AG09309 (cell line): ENCODE measurements at regions not wholly inside any gene's neighbourhood (a gene's known extent, or its start where the extent isn't known, plus 50 kb on each side); places are given as distances from the start of the nearest gene placed in this dataset.

Source experiments
- DNase-seq: peaks from one replicate; pipeline ENCODE4 v3.0.0-alpha.2; 2010; ENCODE audit warnings: low read depth
- H3K4me3 ChIP-seq: 2 replicates; pipeline ENCODE4 v1.5.1; 2011; ENCODE audit warnings: mild to moderate bottlenecking, low read depth, low read length, moderate library complexity; ENCODE audit not compliant: control insufficient read depth
- TF ChIP-seq, protein P1 (sequence below): IDR thresholded peaks from 2 replicates; pipeline ENCODE4 v1.5.1; 2011; ENCODE audit warnings: mild to moderate bottlenecking, low read depth, low read length, inconsistent platforms; ENCODE audit not compliant: insufficient read depth, control insufficient read depth; ENCODE audit errors: missing control alignments

DNA sequence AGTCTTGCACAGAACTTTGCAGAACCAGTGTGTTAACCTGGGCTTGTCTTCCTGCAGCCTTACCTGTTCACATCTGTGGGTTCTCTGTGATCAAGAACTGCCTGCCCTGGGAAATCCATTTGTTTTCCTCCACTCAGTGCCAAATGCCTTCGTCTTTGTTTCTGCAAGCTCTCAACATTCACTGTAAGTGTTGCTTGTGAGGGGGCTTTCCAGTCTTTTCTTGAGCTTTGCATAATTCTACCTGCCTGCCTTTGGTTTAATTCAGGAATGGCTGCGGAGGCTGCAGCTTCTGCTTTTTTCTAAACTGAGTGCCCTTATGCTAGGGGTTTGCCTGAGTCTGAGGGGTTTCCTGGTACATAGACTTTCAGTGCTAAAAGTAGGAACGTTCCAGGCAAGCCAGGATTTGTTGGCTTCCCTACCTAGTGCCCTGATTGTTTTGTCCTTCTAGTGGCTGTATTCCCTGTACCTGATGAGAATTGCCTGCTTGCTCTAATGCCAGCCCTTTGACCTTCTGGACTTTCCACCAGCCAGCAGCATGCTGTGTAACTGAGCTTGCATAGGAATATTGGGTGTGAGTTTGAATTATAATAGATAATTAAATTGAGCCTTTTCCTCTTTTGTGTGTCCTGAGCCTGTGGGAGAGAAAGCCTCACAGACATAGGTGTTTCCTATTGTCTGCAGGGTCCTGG lies 96.6 kb upstream of the CLSTN2 start:
- DNase-seq, result no peak
- TF ChIP-seq, protein P1, sequence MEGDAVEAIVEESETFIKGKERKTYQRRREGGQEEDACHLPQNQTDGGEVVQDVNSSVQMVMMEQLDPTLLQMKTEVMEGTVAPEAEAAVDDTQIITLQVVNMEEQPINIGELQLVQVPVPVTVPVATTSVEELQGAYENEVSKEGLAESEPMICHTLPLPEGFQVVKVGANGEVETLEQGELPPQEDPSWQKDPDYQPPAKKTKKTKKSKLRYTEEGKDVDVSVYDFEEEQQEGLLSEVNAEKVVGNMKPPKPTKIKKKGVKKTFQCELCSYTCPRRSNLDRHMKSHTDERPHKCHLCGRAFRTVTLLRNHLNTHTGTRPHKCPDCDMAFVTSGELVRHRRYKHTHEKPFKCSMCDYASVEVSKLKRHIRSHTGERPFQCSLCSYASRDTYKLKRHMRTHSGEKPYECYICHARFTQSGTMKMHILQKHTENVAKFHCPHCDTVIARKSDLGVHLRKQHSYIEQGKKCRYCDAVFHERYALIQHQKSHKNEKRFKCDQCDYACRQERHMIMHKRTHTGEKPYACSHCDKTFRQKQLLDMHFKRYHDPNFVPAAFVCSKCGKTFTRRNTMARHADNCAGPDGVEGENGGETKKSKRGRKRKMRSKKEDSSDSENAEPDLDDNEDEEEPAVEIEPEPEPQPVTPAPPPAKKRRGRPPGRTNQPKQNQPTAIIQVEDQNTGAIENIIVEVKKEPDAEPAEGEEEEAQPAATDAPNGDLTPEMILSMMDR, result no peak

DNA sequence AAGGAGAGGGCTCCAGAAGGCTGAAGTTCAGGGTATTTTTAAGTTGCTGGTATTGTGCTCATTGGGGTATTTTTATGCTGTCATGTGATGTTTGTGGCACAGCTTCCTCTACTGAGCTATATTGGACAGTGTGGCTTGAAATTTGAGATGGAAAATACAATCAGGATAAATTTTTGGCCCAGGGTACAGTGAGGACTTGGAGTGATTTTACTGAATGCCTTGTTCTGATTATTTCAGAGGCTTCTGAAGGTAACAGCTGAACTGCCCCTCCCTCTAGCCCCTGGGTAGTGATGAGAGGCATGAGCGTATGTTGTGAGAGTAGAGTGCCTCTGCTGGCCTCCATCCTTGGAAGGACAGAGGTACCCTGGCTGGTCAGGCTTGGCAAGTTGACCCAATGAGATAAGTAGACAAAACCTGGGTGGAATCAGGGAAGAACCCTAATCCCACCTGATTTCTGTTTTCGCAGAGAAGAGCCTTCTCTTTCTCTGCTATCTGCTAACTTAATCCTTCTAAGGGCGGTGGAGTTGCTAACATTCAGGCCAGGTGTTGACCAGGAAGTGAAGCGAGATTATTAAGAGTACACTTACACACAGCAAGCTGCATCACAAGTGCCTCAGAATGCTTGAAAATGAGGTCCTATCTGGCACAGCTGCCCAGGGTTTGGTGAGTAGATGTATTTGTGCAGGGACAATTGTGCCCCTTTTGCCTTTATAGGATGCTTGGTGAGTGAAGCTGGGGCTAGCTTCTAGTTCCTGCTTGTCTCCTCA lies 98.1 kb upstream of the CLSTN2 start:
- no peak for DNase-seq
- TF ChIP-seq, protein P1, result no peak

More for the DNA sequence above, 96.6 kb upstream of the CLSTN2 start:
- H3K4me3 ChIP-seq, result no peak overlapping the region

DNA sequence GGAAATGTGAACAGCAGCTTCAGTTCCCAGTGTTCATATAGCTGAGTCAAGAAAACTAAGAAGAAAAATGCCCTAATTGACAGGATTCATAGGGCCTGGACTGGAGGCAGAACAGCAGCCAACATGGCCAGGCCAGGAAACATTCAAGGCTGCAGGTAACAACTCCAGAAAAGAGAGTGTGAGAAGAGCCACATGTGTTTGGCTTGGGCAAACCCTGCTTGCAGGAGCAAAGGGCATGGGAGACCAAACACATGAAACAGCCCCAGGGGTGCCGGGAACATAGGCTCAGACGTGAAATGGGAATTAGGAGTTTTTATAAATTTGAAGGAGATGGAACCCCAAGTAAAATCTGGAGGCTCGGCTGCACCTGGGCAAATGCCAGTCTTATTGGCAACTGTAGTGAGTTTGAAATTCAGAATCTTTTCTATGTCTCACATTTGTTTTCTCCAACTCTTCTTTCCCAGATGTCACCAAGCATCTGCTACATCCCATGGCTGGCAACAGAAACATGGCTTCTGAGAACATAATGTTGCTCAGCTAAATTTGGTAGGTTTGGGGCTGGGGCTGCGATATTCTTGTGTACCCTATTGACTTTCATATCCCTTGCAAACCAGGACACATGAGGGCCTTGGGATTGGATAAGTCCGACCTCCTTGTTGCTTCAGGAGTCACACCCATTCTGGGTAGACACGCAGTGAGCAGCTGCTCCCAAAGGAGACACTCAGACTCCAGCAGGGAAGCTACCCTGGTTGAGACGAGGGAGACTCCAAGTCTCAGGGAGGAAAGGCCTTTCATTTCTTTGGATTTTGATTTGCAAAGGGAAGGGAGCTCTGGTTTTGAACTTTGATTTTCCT lies 98.9 kb upstream of the CLSTN2 start:
- TF ChIP-seq, protein P1, result no peak
- DNase-seq, result no peak

More for the DNA sequence above, 98.1 kb upstream of the CLSTN2 start:
- H3K4me3 ChIP-seq, result no peak overlapping the region

DNA sequence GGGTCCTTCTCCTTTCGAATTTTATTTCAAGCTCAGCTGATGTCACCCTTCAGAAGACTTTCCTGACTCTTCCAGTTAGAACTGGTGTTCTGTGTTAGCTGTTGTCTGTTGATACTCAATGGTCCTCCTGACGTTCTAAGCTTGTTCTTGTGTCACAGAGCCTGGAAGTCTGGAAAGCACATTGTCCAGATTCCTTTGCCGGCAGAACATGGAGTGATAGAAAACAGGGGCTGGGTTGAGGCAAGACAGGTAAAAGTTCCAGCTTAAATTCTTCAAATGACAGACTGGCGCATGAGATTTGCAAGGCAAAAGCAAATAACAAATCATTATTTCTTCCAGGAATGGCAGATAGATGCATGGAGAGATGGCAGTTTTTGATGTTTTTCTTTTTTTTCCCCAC lies 102.0 kb upstream of the CLSTN2 start:
- TF ChIP-seq, protein P1, result no peak
- H3K4me3 ChIP-seq, result no peak overlapping the region
- no peak for DNase-seq

More for the DNA sequence above, 98.9 kb upstream of the CLSTN2 start:
- H3K4me3 ChIP-seq, result no peak overlapping the region

DNA sequence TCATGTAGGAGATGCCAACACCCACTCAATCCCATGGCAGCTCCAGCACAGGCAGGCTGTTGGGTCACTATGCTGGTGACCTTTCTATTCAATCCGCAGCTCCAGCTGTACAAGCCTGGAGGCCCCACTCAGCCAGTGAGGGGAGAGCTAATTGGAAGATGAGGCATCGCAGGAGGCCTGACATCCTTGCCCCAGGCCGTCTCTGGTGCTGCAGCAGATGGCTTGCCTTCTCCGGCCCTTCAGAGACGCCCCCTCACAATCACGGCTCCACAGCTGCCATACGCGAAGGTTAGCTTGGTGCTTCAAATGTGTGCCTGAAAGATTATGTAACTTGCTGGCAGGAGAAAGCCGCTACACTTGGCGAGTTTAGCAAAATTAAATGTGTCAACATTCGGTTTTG lies 104.2 kb upstream of the CLSTN2 start:
- TF ChIP-seq, protein P1, result no peak
- H3K4me3 ChIP-seq, result no peak overlapping the region
- DNase-seq, result no peak

DNA sequence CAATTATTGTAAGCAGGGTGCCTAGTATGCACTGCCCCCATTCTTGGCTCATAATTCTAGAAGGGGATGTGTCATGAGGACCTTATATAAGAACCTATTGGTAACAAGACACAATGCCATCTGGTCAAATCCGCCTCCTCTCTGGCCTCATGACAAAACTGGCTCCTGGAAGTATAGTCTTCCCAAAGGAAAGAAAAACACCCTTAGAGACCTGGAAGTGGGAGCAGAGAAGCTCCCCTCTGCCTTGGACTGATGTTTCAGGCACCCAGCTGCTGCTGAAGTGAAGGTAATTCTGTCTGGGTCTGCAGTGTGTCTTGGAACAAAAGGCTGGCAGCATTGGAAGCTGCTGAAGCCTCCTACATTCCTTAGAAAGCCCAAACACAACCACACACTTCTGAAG lies 107.2 kb upstream of the CLSTN2 start:
- TF ChIP-seq, protein P1, result no peak
- H3K4me3 ChIP-seq, result no peak overlapping the region
- no peak for DNase-seq
